Prostate gland (tissue), 2 donors: ENCODE measurements at regions not wholly inside any gene's neighbourhood (a gene's known extent, or its start where the extent isn't known, plus 50 kb on each side); places are given as distances from the start of the nearest gene placed in this dataset.

Experiments used
- DNase-seq: peaks from one replicate; pipeline ENCODE4 v3.0.0-alpha.2; 2019; ENCODE audit warnings: low spot score
- H3K27ac ChIP-seq, 2 donors: fragments of 200-600 bp; sonication (generic); 2 replicates each; pipeline ENCODE4 v1.5.1; 2017 to 2019
- H3K27me3 ChIP-seq: fragments of 200-600 bp; sonication (generic); replicated peaks from 2 replicates; pipeline ENCODE4 v1.5.1; 2019; ENCODE audit not compliant: insufficient read depth
- H3K36me3 ChIP-seq, 2 donors: fragments of 200-600 bp; sonication (generic); 1 replicate in 1 of 2; 2 replicates in 1 of 2; pipeline versions ENCODE4 v1.5.1 to v1.8.1; 2017 to 2019
- H3K4me1 ChIP-seq: fragments of 200-600 bp; sonication (generic); replicated peaks from 2 replicates; pipeline ENCODE4 v1.5.1; 2019
- H3K4me3 ChIP-seq, 2 donors: fragments of 200-600 bp; sonication (generic); 2 replicates each; pipeline ENCODE4 v1.5.1; 2017 to 2019
- H3K9me3 ChIP-seq: fragments of 200-600 bp; sonication (generic); 2 replicates; pipeline ENCODE4 v1.5.1; 2017
- CTCF ChIP-seq, 4 experiments: fragments of 200-600 bp in 2 of 4; fragments of 450-650 bp in 2 of 4; sonication (generic) in 2 of 4; IDR thresholded peaks; 1 replicate in 3 of 4; 2 replicates in 1 of 4; pipeline ENCODE4 v1.5.1; 2016 to 2019; ENCODE audit warnings: antibody characterized with exemption in 4 of 4, mild to moderate bottlenecking in 2 of 4, moderate library complexity in 2 of 4
- POLR2A ChIP-seq: fragments of 450-650 bp; IDR thresholded peaks from one replicate; pipeline ENCODE4 v1.6.1; 2016; ENCODE audit warnings: antibody characterized with exemption, mild to moderate bottlenecking
- POLR2AphosphoS5 ChIP-seq: sonication (generic); formaldehyde crosslinking; IDR thresholded peaks from one replicate; pipeline ENCODE4 v1.6.1; 2017; ENCODE audit warnings: antibody characterized with exemption
- WGBS: methylation state at CpG from one replicate; pipeline ENCODE4 v1.1.5; 2018; 5-methylcytosine and 5-hydroxymethylcytosine counted together
- intact Hi-C: fragments of 100-400 bp; cut with DNase I; formaldehyde crosslinking; loops from one replicate; pipeline ENCODE4 v1.14.2; 2022

- WGBS, result 92% methylated on average over 2 of the region's 2 CpGs
- H3K4me3 ChIP-seq, result no peak overlapping the region
- DNase-seq, result no peak
- no peaks in the 10 kb centered on the region for H3K4me1 ChIP-seq
- no peaks in the 10 kb centered on the region for H3K9me3 ChIP-seq
- no peaks in the 10 kb centered on the region for H3K27me3 ChIP-seq
- no peak for TF ChIP-seq CTCF (IDR thresholded peaks at IDR 0.05)
- TF ChIP-seq POLR2AphosphoS5, result no peak
- TF ChIP-seq POLR2A, result no peak
- H3K36me3 ChIP-seq, result no peaks in the 10 kb centered on the region
- intact Hi-C loops, result no loop called here
- no peak overlapping the region for H3K27ac ChIP-seq
Measured at GRCh38 chr10:80784695-80785094, 247.0 kb downstream of the SH2D4B start.

DNA sequence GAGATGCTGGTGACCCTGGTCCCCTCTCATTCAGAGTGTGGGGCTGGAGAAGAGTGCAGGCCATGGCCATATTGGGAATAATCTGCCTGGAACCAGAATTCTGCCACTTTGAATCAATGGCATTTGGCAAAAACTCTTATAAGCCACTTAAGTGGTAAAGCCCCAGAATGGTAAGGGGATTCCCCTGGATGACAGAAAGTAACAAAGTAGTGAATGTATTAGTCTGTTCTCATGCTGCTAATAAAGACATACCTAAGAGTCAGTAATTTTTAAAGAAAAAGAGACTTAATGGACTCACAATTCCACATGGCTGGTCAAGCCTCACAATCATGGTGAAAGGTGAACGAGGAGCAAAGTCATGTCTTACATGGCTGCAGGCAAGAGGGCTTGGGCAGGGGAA lies 248.6 kb downstream of the SH2D4B start:
- no peak overlapping the region for H3K27ac ChIP-seq
- TF ChIP-seq POLR2A (no peak), CTCF (IDR thresholded peaks at IDR 0.05) (no peak), POLR2AphosphoS5 (no peak)
- WGBS, result 89% methylated on average over 1 of the region's 1 CpG
- no peaks in the 10 kb centered on the region for H3K27me3 ChIP-seq
- no peak overlapping the region for H3K4me3 ChIP-seq
- H3K4me1 ChIP-seq, result no peaks in the 10 kb centered on the region
- no peaks in the 10 kb centered on the region for H3K9me3 ChIP-seq
- no peak for DNase-seq
- H3K36me3 ChIP-seq, result no peaks in the 10 kb centered on the region
- intact Hi-C loops, result no loop called here

- Histone ChIP-seq H3K36me3 (no peaks in the 10 kb centered on the region), H3K9me3 (no peaks in the 10 kb centered on the region), H3K27me3 (no peaks in the 10 kb centered on the region), H3K27ac (no peak overlapping the region), H3K4me3 (no peak overlapping the region), H3K4me1 (no peaks in the 10 kb centered on the region)
- DNase-seq, result no peak
- TF ChIP-seq CTCF (IDR thresholded peaks at IDR 0.05), result no peak
- TF ChIP-seq POLR2AphosphoS5, result no peak
- no peak for TF ChIP-seq POLR2A
- intact Hi-C loops, result no loop called here
- 84% methylated on average over 3 of the region's 3 CpGs for WGBS
Measured at GRCh38 chr10:80787952-80788351, 250.2 kb downstream of the SH2D4B start.

GRCh38 chr10:80794994-80795393 lies 257.3 kb downstream of the SH2D4B start:
- no peak for DNase-seq
- no peak overlapping the region for H3K27ac ChIP-seq
- H3K9me3 ChIP-seq, result no peaks in the 10 kb centered on the region
- no peaks in the 10 kb centered on the region for H3K36me3 ChIP-seq
- H3K27me3 ChIP-seq, result no peaks in the 10 kb centered on the region
- no peaks in the 10 kb centered on the region for H3K4me1 ChIP-seq
- WGBS, result 50% methylated on average over 3 of the region's 3 CpGs
- H3K4me3 ChIP-seq, result no peak overlapping the region
- intact Hi-C loops, result no loop called here
- TF ChIP-seq POLR2A, result no peak
- no peak for TF ChIP-seq CTCF (IDR thresholded peaks at IDR 0.05)
- TF ChIP-seq POLR2AphosphoS5, result no peak

- no peaks in the 10 kb centered on the region for H3K4me1 ChIP-seq
Measured at GRCh38 chr10:80805343-80806020, 267.8 kb downstream of the SH2D4B start.

More at GRCh38 chr10:80805343-80806020, 267.8 kb downstream of the SH2D4B start:
- H3K9me3 ChIP-seq, result no peaks in the 10 kb centered on the region
- H3K4me3 ChIP-seq, result no peak overlapping the region
- H3K27ac ChIP-seq, result no peak overlapping the region
- intact Hi-C loops, result no loop called here
- no peaks in the 10 kb centered on the region for H3K36me3 ChIP-seq
- WGBS, result 76% methylated on average over 2 of the region's 2 CpGs
- H3K27me3 ChIP-seq, result no peaks in the 10 kb centered on the region
- TF ChIP-seq POLR2A (no peak), CTCF (IDR thresholded peaks at IDR 0.05) (no peak), POLR2AphosphoS5 (no peak)
- DNase-seq, result no peak
